CD4-positive, alpha-beta T cell treated with Interferon alpha-2 for 1 hour (primary cell): ENCODE measurements at regions not wholly inside any gene's neighbourhood (a gene's known extent, or its start where the extent isn't known, plus 50 kb on each side); places are given as distances from the start of the nearest gene placed in this dataset.
"Not testable (repeated sequence)": the region's sequence is repeated elsewhere in the genome, so short reads cannot be mapped to it uniquely, and the experiment has no call there.

Source experiments
- DNase-seq, 2 donors: peaks; one replicate each; pipeline ENCODE4 v3.0.0-alpha.2; 2020 to 2022

DNA sequence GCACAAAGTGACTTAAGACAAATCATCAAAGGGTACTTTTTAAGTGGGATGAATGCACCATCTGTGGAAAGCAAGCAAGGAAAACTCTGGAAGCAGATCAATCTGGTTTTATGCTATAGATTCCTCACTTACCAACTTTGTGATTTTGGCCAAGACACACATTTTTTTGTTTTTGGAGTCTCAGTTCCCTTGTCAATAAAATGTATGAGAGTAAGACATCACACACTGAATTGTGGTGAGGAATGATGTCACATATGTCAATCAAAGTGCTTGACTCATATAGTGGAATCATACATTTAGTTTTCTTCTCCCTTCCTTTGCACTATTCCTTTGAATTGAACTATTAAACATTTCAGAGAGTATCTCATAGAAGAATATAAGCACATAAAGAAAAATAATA is 620.5 kb upstream of the CITED2 start:
- no peak for DNase-seq

DNA sequence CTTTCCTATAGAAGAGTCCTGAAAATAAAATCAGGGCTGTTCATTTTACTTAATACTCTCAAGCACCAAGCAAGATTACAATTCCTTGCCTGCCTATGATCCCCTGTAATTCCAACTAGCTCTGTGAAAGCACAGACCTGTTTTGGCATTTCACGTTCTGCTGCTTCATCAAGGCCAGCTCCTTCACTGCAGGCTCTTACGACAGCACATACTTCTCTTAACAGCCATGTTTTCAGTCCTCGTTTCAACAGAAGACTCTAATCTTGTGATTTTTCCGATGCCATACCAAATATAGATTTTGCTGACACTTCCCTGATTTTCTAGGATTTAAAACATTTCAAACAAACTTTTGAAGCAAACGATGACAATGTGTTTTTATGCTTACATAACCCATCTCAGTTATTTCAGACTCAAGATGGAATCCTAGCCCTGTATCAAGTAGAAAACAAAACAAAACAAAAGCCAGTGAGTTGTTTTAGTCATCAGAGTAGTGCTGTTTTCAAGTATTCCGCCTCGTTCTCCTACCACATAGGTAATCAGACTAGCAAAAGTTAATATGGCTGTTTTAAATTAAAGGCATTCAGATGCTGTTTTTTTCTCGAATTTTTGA is 616.5 kb upstream of the CITED2 start:
- DNase-seq = no peak

DNA sequence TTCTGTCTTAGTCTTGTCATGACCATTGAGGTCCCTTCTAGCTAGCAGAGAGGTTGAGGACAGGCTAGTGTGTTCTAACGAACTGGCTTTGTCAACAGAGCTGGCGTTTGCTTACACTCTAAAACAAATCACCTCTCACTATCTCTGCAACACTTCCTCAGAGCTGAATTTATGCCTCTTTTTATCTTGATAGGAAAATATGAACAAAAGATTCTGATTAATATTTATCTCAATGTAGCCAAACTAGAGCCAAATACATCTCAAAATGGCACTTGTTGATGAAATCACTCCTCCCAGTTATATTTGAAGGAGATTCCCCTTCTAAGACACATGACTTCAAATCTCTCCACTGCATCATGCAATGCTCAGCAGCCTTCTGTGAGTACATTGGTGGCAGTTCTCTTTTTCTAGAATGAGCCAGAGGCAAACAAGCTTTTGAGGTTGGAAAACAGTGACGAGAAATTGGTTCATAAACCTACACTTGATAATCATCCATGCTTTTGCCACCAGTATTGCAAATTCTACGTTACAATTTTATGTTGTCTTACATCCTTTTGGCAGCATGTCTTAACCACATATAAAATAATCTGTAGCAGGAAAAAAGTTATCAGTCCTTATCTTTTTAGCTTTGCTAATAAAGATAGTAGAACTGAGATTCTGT is 615.7 kb upstream of the CITED2 start:
- no peak for DNase-seq

DNA sequence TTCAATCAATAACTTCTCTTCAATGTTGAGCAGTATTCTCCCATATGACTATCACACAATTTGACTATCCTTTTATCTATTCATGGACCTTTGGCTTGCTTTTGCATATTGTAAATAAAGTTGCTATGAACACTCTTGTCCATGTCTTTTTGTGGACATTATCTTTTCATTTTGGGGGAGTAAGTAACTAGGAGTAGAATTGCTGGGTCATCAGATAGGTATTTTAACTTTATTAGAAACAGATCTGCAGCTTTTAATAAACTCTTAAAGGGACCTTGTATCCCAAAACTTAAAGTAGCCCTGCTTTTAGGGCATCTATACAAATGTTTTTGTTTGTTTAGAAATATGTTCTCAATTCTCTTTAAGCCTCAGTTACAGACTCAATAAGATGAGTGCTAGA is 614.2 kb upstream of the CITED2 start:
- DNase-seq = no peak

DNA sequence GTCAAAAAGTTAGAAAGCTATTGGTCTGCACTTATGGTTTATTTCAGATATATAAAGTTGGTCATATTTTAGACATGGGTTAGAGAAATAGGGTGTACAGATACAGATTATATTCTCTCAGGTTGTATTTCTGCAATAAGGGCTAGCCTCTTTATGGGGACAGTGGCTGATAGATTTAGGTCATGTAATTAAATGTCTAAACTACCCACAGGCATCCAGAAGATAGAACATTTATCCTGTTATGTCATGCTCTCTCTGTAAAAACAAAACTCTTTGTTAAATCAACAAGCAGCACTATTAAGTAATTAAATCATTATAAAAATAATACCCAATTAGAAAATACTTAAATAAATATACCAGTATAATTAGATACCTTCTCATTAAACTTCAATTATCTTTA is 612.6 kb upstream of the CITED2 start:
- no peak for DNase-seq

DNA sequence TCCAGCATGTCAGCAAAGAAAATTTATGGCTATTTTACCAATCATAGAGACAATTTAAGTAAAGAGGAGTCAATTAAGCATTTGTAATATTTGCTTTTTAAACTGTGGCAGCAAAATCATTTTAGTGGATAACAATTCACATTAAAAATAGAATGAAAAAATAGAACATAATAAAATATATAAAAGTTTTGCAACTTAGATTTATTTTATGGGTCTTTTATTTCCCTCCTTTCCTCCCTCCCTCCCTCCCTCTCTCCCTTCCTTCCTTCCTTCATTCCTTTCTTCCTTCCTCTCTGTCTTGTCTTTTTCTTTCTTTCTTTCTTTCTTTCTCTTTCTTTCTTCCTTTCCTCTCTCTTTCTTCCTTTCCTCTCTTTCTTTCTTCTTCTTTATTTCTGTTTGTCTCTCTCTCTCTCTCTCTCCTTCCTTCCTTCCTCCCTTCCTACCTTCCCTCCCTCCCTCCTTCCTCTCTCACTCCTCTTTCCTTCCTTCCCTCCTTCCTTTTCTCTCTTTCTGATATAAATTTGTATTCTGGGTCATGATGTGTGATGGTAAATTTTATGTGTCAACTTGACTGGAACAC is 610.9 kb upstream of the CITED2 start:
- no peak for DNase-seq

DNA sequence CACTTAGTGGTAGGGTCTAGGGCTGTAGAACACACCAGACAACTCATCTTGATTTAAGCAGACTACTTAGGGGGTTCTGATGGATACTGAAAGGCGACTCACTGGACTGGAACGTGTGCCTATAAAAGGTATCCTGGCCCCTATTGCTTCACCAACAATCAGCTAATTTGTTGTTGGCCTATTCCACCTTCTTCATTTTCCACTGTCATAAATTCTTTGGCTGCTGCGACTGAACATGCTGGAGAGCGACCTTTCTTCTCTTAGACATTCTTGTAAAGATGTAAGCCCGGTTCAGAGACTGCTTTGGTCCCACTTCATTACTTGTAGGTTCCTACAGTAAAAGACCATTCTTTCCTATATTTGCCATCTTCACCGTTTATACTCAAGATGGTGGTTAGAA is 609.9 kb upstream of the CITED2 start:
- no peak for DNase-seq

DNA sequence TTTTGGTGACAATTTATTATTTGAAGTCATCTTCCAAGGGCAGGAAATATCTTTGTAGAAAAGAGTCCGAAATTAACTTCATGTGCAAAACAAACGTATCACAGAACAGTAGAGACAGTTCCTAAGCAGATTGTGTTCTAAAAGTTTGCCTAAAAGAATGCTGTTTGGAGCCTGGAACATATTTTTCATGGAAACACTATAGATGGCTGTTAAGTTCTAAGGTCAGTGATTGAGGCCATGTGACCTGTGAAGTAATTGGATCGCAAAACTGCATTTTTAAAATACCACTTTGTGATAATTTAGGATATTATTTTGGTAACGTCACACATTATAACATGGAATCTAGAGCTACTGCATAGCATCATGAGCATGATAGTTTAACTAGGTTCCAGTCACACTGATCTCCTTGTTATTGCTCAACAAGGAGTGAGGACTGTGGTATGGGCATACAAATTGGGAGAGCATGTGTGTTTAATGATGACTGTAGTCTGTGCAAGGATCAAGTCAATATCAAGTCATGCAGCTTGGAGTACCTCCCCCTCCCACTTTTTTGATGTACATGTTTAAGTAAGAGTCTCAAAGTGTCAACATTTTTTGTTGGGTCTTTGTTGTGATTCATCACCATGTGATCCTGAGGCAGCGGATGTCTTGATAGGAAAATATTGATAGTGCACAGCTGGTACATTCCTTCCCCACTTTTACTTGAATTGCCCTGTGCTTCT is 609.3 kb upstream of the CITED2 start:
- DNase-seq = no peak

DNA sequence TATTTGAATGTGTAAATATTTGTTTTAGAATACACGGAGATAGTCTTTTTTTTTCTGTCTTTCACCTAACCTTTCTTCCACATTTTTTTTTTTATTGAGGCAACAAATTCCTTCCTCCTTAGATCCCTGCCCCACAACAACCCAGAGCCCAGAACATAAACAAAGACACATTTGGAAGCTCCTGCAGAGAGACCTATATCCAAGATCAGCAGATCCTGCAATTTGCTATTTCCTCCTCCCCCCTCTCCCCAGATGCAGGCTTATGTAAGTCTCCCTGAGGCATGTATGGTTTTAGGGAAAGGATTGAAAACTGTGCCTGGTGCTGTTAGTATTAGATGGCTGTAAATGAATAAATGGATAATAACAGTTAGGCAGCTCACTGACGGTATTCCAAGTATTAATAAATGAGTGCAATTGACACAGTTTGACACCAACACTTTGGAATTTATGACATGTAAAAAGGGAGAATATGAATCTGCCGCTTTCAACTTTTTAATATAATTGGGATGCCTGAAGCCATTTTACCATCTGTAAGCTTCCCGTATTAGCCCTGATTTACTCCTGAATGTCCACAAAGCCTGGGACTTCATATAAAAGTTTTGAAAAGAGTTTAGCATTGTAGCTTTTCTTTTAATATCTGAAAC is 608.3 kb upstream of the CITED2 start:
- no peak for DNase-seq

DNA sequence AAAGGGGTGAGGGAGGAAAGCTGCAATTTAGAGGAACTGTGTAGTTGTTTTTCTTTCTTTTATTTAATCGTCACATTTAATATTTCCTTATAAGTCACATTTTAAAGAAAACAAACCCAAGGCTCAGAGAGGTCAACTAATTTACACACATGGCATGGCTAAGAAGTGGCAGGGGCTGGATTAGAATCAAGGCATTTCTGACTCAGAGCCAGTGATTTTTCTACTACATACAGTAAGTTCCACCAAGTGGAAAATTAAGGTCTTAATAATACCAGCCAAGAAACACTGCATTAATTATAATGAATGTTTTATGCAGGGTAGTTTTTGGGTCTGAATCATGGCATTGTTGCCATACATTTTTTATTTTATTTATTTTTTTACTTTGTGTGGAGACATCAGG is 607.7 kb upstream of the CITED2 start:
- DNase-seq = no peak

DNA sequence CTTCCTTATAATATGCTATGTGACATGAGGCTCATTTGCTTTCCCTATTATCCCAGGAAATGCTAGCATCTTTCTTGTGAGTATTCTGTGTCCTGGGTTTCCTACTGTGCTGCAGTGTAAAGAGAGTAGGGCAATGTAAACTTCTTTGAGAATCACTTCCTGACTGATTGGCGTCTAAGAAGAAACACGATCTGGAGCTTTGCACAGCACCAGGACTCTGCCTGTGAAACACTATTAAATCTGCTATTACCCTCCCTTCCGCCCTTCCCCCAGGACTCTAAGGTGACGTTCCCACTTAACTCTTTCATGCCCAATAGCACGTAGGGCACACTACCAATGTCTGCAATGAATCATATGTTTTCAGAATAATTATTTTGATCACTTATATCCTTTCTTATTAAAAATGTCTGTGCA is 607.3 kb upstream of the CITED2 start:
- DNase-seq = no peak

DNA sequence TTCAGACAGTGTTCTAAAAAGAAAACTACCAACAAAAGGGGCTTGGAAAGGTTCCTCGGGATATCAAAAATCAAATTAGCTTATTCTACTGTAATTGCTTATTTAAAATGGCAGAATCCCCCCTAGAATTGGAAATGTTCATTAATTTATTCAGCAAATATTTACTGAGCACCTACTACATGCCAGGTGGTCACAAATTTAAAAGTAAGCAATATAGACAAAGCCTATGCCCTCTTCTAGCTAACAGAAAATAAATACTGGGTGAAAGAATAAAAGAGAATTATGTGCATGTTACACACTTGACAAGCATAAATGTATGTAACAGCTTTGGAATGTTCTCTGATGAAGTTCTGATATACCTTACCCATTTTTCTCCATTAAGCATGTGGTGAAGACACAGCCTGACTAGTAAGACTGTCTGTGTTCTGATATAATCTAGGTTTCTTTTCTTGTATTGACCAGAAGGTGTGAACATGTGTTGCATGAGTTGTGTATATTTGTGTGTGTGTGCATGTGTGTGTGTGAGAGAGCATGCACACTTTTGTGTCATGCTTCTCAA is 606.7 kb upstream of the CITED2 start:
- no peak for DNase-seq

DNA sequence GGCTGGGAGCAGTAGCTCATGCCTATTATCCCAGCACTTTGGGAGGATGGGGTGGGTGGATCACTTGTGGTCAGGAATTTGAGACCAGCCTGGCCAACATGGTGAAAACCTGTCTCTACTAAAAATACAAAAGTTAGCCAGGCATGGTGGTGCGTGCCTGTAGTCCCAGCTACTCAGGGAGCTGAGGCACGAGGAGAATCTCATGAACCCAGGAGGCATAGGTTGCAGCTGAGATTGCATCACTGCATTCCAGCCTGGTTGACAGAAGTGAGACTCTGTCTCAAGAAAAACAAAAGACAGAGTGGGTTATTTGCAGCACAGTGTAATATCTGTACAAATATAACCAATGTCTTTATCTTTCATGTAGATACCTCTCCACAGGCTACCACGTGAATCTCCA is 606.2 kb upstream of the CITED2 start:
- not testable (repeated sequence) for DNase-seq

DNA sequence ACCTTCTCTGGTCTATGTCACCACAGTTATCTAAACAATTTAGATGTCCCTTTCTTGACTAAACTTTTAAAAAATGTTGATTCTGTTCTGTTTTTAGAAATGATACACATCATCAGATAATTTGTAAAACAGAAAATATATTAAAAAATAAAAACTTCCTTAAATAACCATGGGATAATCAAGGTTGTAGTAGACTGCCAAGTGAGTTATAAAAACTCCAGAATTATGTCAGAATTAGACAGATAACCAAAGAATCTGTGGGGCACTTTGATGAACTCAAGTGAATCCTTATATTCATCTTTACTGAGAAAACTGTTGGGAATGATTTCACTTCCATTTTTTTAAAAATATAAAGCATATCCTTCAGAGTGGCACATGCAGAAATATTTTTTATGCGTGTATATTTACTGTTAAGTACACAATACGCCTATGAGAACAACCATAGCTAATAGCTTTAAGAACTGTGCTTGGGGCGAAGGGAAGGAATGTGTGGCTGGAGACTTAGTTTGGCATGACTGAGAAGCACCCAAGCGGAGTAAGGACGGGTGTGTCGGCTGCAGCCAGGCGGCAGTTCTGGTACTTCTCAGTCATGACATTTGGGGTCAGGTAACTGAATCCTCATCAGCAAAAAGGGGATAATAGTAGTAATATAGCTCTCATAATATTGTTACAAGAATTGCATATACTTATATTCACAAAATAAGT is 604.7 kb upstream of the CITED2 start:
- no peak for DNase-seq

DNA sequence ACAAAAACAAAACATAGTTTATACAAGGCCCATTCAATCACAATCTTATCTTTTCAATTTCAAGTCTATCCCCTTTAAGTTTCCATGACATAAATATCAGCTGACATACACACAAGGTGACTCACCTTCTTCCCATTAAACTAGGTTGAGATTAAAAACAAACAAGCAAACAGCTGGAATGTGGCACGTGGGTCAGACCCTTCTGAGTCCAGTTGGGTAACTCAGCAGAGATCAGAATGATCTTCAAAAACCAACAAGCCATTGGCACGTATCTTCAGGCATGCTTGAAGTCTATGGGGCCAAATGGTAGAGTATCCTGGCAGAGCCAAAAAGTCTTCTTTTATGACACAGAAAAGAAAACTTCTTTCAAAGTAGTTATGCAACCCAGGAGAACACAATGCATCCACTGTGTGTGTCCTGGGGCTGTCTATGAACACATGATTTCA is 603.5 kb upstream of the CITED2 start:
- no peak for DNase-seq

DNA sequence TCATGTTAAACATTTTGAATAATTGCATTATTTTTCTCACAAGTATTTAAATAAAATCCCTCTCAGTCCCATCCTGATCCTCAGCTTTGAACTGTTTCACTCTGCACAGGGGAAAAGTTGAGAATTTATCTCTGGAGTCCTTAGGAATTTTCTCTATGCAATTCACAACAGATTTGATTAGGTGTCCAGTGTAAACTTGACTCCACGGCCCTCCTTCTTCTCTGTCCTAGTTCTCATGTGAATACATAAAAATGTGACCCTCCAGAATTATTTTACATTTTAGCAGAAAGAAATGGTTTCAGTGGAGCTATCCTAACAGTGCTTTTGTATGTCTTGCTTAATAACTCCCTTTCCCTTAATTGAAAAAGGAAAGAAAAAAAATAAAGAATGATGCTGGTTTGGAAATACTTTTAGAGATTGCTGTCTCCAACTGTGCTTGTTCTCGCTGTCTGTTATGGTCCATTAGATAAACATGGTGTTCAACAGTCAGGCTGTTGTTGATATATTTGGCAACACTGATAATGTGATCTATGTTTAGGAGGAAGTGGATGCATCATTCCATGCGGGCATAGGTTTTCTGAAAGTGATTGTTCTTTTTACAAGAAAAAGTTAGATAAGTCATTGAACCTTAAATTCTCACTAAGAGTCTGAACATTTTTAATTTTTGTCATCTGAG is 599.4 kb upstream of the CITED2 start:
- DNase-seq = no peak

DNA sequence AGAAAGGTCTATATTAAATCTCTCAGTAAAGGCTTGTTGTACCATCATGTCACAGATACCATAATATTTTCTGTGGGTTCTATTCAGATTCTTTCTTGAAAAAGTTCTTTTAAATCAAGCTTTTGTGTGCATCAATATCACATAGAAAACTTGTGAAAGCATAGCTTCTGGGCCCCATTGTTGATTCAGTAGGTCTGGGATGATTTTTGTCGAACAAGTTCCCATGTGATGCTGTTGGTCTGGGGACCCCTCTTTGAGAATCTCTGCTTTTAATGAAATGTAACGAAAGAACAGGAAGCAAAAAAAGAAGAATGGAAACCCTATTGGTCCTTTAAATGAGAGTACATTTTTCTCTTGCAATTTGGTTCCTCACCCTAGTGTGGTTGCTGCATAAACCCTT is 597.7 kb upstream of the CITED2 start:
- no peak for DNase-seq

DNA sequence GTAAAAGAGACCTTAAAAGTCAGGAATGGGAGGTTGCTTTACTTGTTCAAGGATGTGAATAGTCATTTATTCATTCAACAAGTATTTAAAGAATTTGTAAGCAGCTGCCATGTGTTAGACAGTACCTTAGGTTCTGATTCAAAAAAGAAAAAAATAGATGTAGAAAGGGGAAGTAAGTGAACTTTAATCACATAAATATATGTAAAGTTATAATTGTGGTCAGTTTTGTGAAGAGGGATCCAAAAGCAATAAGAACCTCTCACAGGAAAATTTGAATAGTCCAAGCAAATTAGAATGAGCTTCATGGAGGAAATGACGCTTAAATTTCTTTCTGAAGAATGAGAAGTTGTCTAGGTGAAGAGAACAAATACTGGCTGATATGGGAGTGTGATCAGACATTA is 596.1 kb upstream of the CITED2 start:
- no peak for DNase-seq

DNA sequence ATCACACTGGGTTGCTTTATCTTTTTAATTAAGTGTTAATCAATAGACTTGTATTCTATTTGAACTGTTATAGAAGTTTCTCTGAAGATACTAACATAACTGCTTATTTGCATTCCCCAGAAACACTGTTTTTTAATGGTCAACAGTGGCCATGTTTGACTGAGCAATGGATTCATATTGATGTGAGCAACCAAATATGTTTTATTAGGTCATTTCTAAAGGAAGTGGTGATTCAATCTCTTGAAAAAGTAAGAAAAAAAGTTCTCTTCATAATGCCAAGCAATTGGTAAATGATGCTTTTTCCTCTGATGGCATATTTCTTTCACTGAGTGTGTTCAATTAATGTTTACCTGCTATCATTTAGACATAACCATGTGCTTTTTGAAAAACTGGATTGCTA is 593.0 kb upstream of the CITED2 start:
- no peak for DNase-seq

DNA sequence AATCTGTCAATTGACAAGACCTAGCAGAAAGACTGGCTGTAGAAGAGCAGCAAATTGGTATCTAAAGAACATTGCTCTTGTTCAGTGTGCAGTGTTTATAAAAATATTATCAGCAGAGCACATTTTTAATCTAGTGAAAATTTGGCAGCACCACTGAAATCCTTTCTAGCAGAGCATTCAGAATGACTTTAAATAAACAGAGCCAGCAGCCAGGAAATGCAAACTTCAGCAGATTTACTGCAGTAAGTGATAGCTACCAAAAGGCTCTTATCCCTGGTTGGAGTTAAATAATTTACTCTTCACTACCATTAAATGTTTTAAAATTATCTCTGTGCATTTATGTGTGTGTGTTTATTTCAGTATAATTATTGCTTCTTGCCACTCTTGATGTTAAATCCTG is 590.9 kb upstream of the CITED2 start:
- DNase-seq = no peak

DNA sequence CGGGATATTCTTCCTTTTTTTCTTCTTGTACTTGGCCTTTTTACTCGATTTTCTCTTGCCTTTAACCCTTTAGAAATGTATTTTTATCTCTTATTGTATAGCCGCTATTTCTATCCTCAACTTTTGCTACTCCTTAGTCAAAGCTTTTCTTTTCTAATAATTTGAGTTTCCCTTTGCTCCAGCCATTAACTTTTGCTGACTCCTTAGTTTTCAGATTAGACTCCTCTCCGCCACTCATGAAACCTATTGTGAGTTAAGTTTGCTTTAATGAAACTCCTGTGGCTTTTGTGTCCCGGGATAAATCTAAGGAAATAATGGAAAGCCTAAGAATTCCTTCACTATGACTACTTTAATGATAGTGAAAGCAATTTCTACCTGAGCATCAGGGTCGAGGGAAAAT is 590.3 kb upstream of the CITED2 start:
- DNase-seq = no peak
